ENCODE measurements at regions not wholly inside any gene's neighbourhood (a gene's known extent, or its start where the extent isn't known, plus 50 kb on each side); places are given as distances from the start of the nearest gene placed in this dataset.

DNA sequence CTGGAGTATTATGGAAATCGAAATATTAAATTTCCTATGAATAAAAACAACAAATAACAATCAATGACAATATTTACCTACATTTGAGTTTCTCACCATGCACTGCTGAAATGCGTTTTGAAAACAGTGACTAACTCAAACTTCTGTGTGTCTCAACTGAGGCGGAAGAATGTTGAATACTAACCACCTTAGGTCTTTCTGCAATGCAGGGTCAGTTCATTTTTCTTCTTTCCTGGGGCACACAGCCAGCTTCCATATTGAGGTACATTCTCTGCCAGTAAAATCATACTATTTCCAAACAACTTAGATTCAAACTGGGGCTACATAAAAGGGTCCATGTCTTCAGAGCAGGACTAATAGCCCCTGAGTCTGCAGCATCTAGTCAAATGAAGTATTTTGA, 310.1 kb downstream of the UTRN start:
- DNase-seq (ENCODE audit: low read depth in 1 of 2, low spot score in 1 of 2), result no peak
- in situ Hi-C loops (cut with HindIII; ENCODE audit: low pct_unique_long_range_greater_than_20kb, low sequenced_read_pairs), result no loop called here

GRCh38 chr6:144597511-144597910, 312.4 kb downstream of the UTRN start:
- in situ Hi-C loops (cut with HindIII; ENCODE audit: low pct_unique_long_range_greater_than_20kb, low sequenced_read_pairs), result no loop called here
- TF ChIP-seq JUND (IDR thresholded peaks at IDR 0.05; ENCODE audit: low read depth), result no peak
- no peak for DNase-seq (ENCODE audit: low read depth in 1 of 2, low spot score in 1 of 2)

More for the DNA sequence above, 310.1 kb downstream of the UTRN start:
- TF ChIP-seq JUND (IDR thresholded peaks at IDR 0.05; ENCODE audit: low read depth), result no peak

- TF ChIP-seq JUND (IDR thresholded peaks at IDR 0.05; ENCODE audit: low read depth), result no peak
- in situ Hi-C loops (cut with HindIII; ENCODE audit: low pct_unique_long_range_greater_than_20kb, low sequenced_read_pairs), result no loop called here
- DNase-seq (ENCODE audit: low read depth in 1 of 2, low spot score in 1 of 2), result no peak
These were observed 314.5 kb downstream of the UTRN start for GRCh38 chr6:144599615-144600014.

GRCh38 chr6:144601221-144601620, 316.1 kb downstream of the UTRN start:
- no peak for TF ChIP-seq JUND (IDR thresholded peaks at IDR 0.05; ENCODE audit: low read depth)
- in situ Hi-C loops (cut with HindIII; ENCODE audit: low pct_unique_long_range_greater_than_20kb, low sequenced_read_pairs), result no loop called here
- DNase-seq (ENCODE audit: low read depth in 1 of 2, low spot score in 1 of 2), result no peak

GRCh38 chr6:144602523-144603180, 317.5 kb downstream of the UTRN start:
- in situ Hi-C loops (cut with HindIII; ENCODE audit: low pct_unique_long_range_greater_than_20kb, low sequenced_read_pairs), result no loop called here
- no peak for TF ChIP-seq JUND (IDR thresholded peaks at IDR 0.05; ENCODE audit: low read depth)
- no peak for DNase-seq (ENCODE audit: low read depth in 1 of 2, low spot score in 1 of 2)

- in situ Hi-C loops (cut with HindIII; ENCODE audit: low pct_unique_long_range_greater_than_20kb, low sequenced_read_pairs), result no loop called here
- TF ChIP-seq JUND (IDR thresholded peaks at IDR 0.05; ENCODE audit: low read depth), result no peak
- DNase-seq (ENCODE audit: low read depth in 1 of 2, low spot score in 1 of 2), result no peak
These were observed 320.9 kb downstream of the UTRN start for GRCh38 chr6:144606083-144606482.

DNA sequence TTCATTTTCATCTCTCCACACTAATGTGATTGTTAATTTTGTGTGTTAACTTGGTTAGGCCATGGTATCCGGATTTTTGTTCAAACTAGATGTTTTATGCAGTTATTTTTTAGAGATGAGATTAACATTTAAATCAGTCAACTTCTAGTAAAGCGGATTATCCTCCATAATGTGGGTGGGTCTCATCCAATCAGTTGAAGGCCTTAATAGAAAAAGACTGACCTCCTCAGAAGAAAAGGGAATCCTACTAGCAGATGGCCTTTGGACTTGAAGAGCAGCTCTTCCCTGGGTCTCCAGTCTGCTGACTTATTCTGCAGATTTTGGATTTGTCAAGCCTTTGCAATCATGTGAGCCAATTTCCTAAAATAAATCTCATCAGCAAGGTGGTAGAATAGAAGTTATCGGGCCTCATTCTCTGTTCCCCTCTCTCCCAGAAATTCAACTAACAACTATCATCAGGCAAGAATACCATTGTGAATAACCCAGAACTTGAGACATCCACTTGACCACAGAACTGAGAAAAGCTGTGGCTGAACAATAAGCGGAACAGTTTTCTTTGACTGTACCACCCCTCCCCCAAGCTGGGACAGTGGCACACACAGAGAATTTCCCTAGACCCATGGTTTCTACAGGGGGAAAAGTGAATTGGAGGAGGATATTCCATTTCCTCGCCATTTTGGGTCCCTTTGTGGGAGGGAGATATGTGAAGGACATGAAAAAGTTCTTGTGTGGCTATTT, 323.0 kb downstream of the UTRN start:
- no peak for TF ChIP-seq JUND (IDR thresholded peaks at IDR 0.05; ENCODE audit: low read depth)
- no peak for DNase-seq (ENCODE audit: low read depth in 1 of 2, low spot score in 1 of 2)
- in situ Hi-C loops (cut with HindIII; ENCODE audit: low pct_unique_long_range_greater_than_20kb, low sequenced_read_pairs), result no loop called here

GRCh38 chr6:144612811-144613210, 327.7 kb downstream of the UTRN start:
- in situ Hi-C loops (cut with HindIII; ENCODE audit: low pct_unique_long_range_greater_than_20kb, low sequenced_read_pairs), result no loop called here

DNA sequence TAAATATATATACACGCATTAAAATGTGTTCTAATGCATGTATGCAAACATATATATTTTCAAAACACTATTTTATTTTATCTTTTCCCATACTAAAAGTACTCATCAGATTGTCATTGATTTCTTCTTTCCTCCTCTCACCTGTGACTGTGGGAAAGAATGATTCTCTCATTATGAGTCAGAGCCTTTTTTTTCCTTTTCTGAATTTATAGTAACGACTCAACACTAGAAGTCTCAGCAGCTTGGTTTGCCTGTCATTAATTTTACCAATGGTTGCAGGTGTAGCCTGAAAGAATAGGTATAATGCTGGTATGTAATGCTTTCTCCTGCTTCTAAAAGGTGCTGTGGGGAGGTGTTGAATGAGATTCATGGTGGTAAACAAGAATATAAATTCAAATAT, 328.7 kb downstream of the UTRN start:
- no peak for DNase-seq (ENCODE audit: low read depth in 1 of 2, low spot score in 1 of 2)
- in situ Hi-C loops (cut with HindIII; ENCODE audit: low pct_unique_long_range_greater_than_20kb, low sequenced_read_pairs), result no loop called here
- TF ChIP-seq JUND (IDR thresholded peaks at IDR 0.05; ENCODE audit: low read depth), result no peak

More at GRCh38 chr6:144612811-144613210, 327.7 kb downstream of the UTRN start:
- no peak for DNase-seq (ENCODE audit: low read depth in 1 of 2, low spot score in 1 of 2)
- TF ChIP-seq JUND (IDR thresholded peaks at IDR 0.05; ENCODE audit: low read depth), result no peak

- DNase-seq (ENCODE audit: low read depth in 1 of 2, low spot score in 1 of 2), result no peak
- no peak for TF ChIP-seq JUND (IDR thresholded peaks at IDR 0.05; ENCODE audit: low read depth)
- in situ Hi-C loops (cut with HindIII; ENCODE audit: low pct_unique_long_range_greater_than_20kb, low sequenced_read_pairs), result no loop called here
These were observed 330.7 kb downstream of the UTRN start for GRCh38 chr6:144615870-144616269.

- TF ChIP-seq JUND (IDR thresholded peaks at IDR 0.05; ENCODE audit: low read depth), result no peak
- DNase-seq (ENCODE audit: low read depth in 1 of 2, low spot score in 1 of 2), result no peak
- in situ Hi-C loops (cut with HindIII; ENCODE audit: low pct_unique_long_range_greater_than_20kb, low sequenced_read_pairs), result no loop called here
These were observed 332.1 kb downstream of the UTRN start for GRCh38 chr6:144617191-144617590.

- in situ Hi-C loops (cut with HindIII; ENCODE audit: low pct_unique_long_range_greater_than_20kb, low sequenced_read_pairs), result no loop called here
These were observed 332.6 kb downstream of the UTRN start for GRCh38 chr6:144617708-144618107.

DNA sequence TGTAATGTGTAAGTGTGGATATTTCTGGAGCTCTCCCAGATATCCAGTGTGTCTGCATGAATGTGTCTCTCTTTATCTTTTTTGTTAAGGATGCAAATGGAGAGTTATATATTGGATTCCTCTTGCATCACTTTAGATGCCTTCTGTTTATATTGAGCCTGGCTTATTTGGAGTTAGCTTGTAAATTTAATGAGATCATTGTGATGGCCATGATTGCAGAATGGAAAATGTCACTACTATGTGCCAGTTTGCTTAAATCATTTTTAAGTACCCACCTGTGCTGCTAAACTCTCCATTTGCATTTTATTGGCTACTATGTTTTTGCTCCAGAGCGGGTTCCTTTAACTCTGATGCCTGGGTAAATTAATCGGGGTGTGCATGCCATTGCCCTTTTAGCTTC, 334.8 kb downstream of the UTRN start:
- no peak for TF ChIP-seq JUND (IDR thresholded peaks at IDR 0.05; ENCODE audit: low read depth)
- DNase-seq (ENCODE audit: low read depth in 1 of 2, low spot score in 1 of 2), result no peak
- in situ Hi-C loops (cut with HindIII; ENCODE audit: low pct_unique_long_range_greater_than_20kb, low sequenced_read_pairs), result no loop called here

More at GRCh38 chr6:144617708-144618107, 332.6 kb downstream of the UTRN start:
- TF ChIP-seq JUND (IDR thresholded peaks at IDR 0.05; ENCODE audit: low read depth), result no peak
- DNase-seq (ENCODE audit: low read depth in 1 of 2, low spot score in 1 of 2), result no peak

Data from T47D (cell line).